Neural cell (in vitro differentiated cells): ENCODE measurements at regions not wholly inside any gene's neighbourhood (a gene's known extent, or its start where the extent isn't known, plus 50 kb on each side); places are given as distances from the start of the nearest gene placed in this dataset.

ENCODE experiments used
- H2AFZ ChIP-seq: fragments of 200-600, 300-800 bp; sonication (generic), shearing (Covaris generic); 2 replicates; pipeline ENCODE4 v1.6.0; 2014; ENCODE audit warnings: low read depth, mild to moderate bottlenecking, antibody characterized with exemption, low read length, moderate library complexity
- H3F3A ChIP-seq: fragments of 200-600 bp; shearing (Covaris generic); 2 replicates; pipeline ENCODE4 v1.6.1; 2016; ENCODE audit warnings: mild to moderate bottlenecking, moderate library complexity, mixed read lengths, antibody characterized with exemption, low read length; ENCODE audit not compliant: insufficient read depth, poor library complexity, severe bottlenecking
- H3K27ac ChIP-seq: fragments of 200-600, 300-800 bp; sonication (generic), shearing (Covaris generic); 2 replicates; pipeline ENCODE4 v1.5.1; 2014; ENCODE audit warnings: mild to moderate bottlenecking, low read length, moderate library complexity
- H3K27me3 ChIP-seq: fragments of 300-800, 200-600 bp; sonication (generic), shearing (Covaris generic); 2 replicates; pipeline ENCODE4 v1.6.0; 2014; ENCODE audit warnings: mild to moderate bottlenecking, low read depth, low read length, moderate library complexity; ENCODE audit not compliant: insufficient read depth
- H3K36me3 ChIP-seq: fragments of 300-800, 200-600 bp; sonication (generic), shearing (Covaris generic); 2 replicates; pipeline ENCODE4 v1.5.1; 2014; ENCODE audit warnings: mild to moderate bottlenecking, antibody characterized with exemption, low read length, moderate library complexity; ENCODE audit not compliant: insufficient read depth
- H3K4me2 ChIP-seq: fragments of 300-800, 200-600 bp; sonication (generic), shearing (Covaris generic); 2 replicates; pipeline ENCODE4 v1.6.0; 2014; ENCODE audit warnings: mild to moderate bottlenecking, low read length
- H3K4me3 ChIP-seq: fragments of 300-800, 200-600 bp; sonication (generic), shearing (Covaris generic); 2 replicates; pipeline ENCODE4 v1.5.1; 2014; ENCODE audit warnings: mild to moderate bottlenecking, low read length, moderate library complexity
- H3K79me2 ChIP-seq: fragments of 200-600 bp; shearing (Covaris generic); replicated peaks from 2 replicates; pipeline ENCODE4 v1.6.0; 2014; ENCODE audit warnings: mild to moderate bottlenecking, low read length, moderate library complexity; ENCODE audit not compliant: insufficient read depth
- H3K9ac ChIP-seq: fragments of 300-800, 200-600 bp; sonication (generic), shearing (Covaris generic); 2 replicates; pipeline ENCODE4 v1.6.1; 2016; ENCODE audit warnings: mild to moderate bottlenecking, low read length, mixed read lengths
- H3K9me2 ChIP-seq: fragments of 200-600 bp; shearing (Covaris generic); 2 replicates; pipeline ENCODE4 v1.6.1; 2016; ENCODE audit warnings: mild to moderate bottlenecking, low read length, mixed read lengths; ENCODE audit not compliant: insufficient read depth
- H3K9me3 ChIP-seq: fragments of 200-600, 300-800 bp; sonication (generic), shearing (Covaris generic); 2 replicates; pipeline ENCODE4 v1.6.1; 2016; ENCODE audit warnings: mild to moderate bottlenecking, mixed run types, low read length, moderate library complexity, mixed read lengths
- H4K20me1 ChIP-seq: fragments of 200-600 bp; shearing (Covaris generic); 2 replicates; pipeline ENCODE4 v1.6.1; 2016; ENCODE audit warnings: mild to moderate bottlenecking, mixed run types; ENCODE audit not compliant: insufficient read depth
- CTCF ChIP-seq: fragments of 450-650 bp; IDR thresholded peaks from 2 replicates; pipeline ENCODE4 v1.5.1; 2014; ENCODE audit warnings: antibody characterized with exemption, mild to moderate bottlenecking, moderate library complexity; ENCODE audit not compliant: poor library complexity, severe bottlenecking
- EP300 ChIP-seq: fragments of 450-650 bp; conservative IDR thresholded peaks from 2 replicates; pipeline ENCODE4 v1.6.1; 2014; ENCODE audit warnings: antibody characterized with exemption, mild to moderate bottlenecking, moderate library complexity; ENCODE audit not compliant: poor library complexity, severe bottlenecking
- EZH2 ChIP-seq: fragments of 200-600, 300-800 bp; shearing (Covaris generic), sonication (generic); IDR thresholded peaks from 2 replicates; pipeline ENCODE4 v1.6.1; 2014; ENCODE audit warnings: antibody characterized with exemption, low read length, borderline replicate concordance, mild to moderate bottlenecking; ENCODE audit not compliant: insufficient read depth, poor library complexity, severe bottlenecking
- MXI1 ChIP-seq: fragments of 450-650 bp; conservative IDR thresholded peaks from 2 replicates; pipeline ENCODE4 v1.6.1; 2014; ENCODE audit warnings: antibody characterized with exemption, mild to moderate bottlenecking; ENCODE audit not compliant: poor library complexity, severe bottlenecking
- POLR2AphosphoS5 ChIP-seq: IDR thresholded peaks from 2 replicates; pipeline ENCODE4 v1.6.1; 2012
- RAD21 ChIP-seq: fragments of 450-650 bp; conservative IDR thresholded peaks from 2 replicates; pipeline ENCODE4 v1.6.1; 2014; ENCODE audit warnings: antibody characterized with exemption, mild to moderate bottlenecking, moderate library complexity
- REST ChIP-seq: IDR thresholded peaks from 2 replicates; pipeline ENCODE4 v1.6.1; 2012; ENCODE audit warnings: borderline replicate concordance
- SMC3 ChIP-seq: fragments of 450-650 bp; conservative IDR thresholded peaks from 2 replicates; pipeline ENCODE4 v1.6.1; 2014; ENCODE audit warnings: antibody characterized with exemption, mild to moderate bottlenecking, moderate library complexity; ENCODE audit not compliant: poor library complexity
- TAF1 ChIP-seq: IDR thresholded peaks from 2 replicates; pipeline ENCODE4 v1.6.1; 2012; ENCODE audit warnings: low read depth

- Histone ChIP-seq H2AFZ (no peak overlapping the region), H3K4me3 (no peak overlapping the region), H3K79me2 (no peaks in the 10 kb centered on the region), H3K9me2 (no peaks in the 10 kb centered on the region), H4K20me1 (no peaks in the 10 kb centered on the region), H3K9me3 (no peaks in the 10 kb centered on the region), H3K4me2 (no peak overlapping the region), H3K27me3 (no peaks in the 10 kb centered on the region), H3K9ac (no peak overlapping the region), H3K36me3 (no peaks in the 10 kb centered on the region), H3K27ac (no peak overlapping the region), H3F3A (no peaks in the 10 kb centered on the region)
- TF ChIP-seq EP300 (no peak), REST (no peak), MXI1 (no peak), TAF1 (no peak), SMC3 (no peak), POLR2AphosphoS5 (no peak), CTCF (no peak), EZH2 (no peak), RAD21 (no peak)
Measured at GRCh38 chr6:54718541-54719023, 128.0 kb upstream of the FAM83B start.

GRCh38 chr6:54719131-54719530 is 127.4 kb upstream of the FAM83B start:
- Histone ChIP-seq H3K36me3 (no peaks in the 10 kb centered on the region), H3K4me2 (no peak overlapping the region), H3F3A (no peaks in the 10 kb centered on the region), H2AFZ (no peak overlapping the region), H4K20me1 (no peaks in the 10 kb centered on the region), H3K4me3 (no peak overlapping the region), H3K9ac (no peak overlapping the region), H3K27me3 (no peaks in the 10 kb centered on the region), H3K9me2 (no peaks in the 10 kb centered on the region), H3K9me3 (no peaks in the 10 kb centered on the region), H3K27ac (no peak overlapping the region), H3K79me2 (no peaks in the 10 kb centered on the region)
- TF ChIP-seq REST (no peak), SMC3 (no peak), MXI1 (no peak), POLR2AphosphoS5 (no peak), TAF1 (no peak), RAD21 (no peak), CTCF (no peak), EP300 (no peak), EZH2 (no peak)
